H9 (cell line): ENCODE measurements at regions not wholly inside any gene's neighbourhood (a gene's known extent, or its start where the extent isn't known, plus 50 kb on each side); places are given as distances from the start of the nearest gene placed in this dataset.

Source experiments
- DNase-seq: peaks from one replicate; pipeline ENCODE4 v3.0.0-alpha.2; 2017
- H2AFZ ChIP-seq: one replicate; pipeline ENCODE4 v1.6.1; 2013; ENCODE audit warnings: mild to moderate bottlenecking, low read length, control low read depth, moderate library complexity
- H2AK5ac ChIP-seq: 2 replicates; pipeline ENCODE4 v1.6.1; 2013; ENCODE audit warnings: low read length, control low read depth, mixed read lengths; ENCODE audit not compliant: insufficient read length
- H2BK120ac ChIP-seq: one replicate; pipeline ENCODE4 v1.6.1; 2013; ENCODE audit warnings: low read depth, mild to moderate bottlenecking, low read length, control low read depth, inconsistent platforms; ENCODE audit not compliant: poor library complexity, severe bottlenecking
- H2BK12ac ChIP-seq: 2 replicates; pipeline ENCODE4 v1.6.1; 2013; ENCODE audit warnings: low read length, control low read depth, mixed read lengths, low read depth; ENCODE audit not compliant: insufficient read length
- H2BK15ac ChIP-seq: 2 replicates; pipeline ENCODE4 v1.6.1; 2013; ENCODE audit warnings: low read depth, low read length, control low read depth
- H2BK20ac ChIP-seq: one replicate; pipeline ENCODE4 v1.6.1; 2013; ENCODE audit warnings: low read depth, mild to moderate bottlenecking, low read length, control low read depth, inconsistent platforms; ENCODE audit not compliant: poor library complexity, severe bottlenecking
- H2BK5ac ChIP-seq: 2 replicates; pipeline ENCODE4 v1.6.1; 2013; ENCODE audit warnings: low read length, control low read depth, mixed read lengths; ENCODE audit not compliant: insufficient read length
- H3K14ac ChIP-seq: 2 replicates; pipeline ENCODE4 v1.6.1; 2013; ENCODE audit warnings: low read length, control low read depth; ENCODE audit not compliant: insufficient read depth
- H3K18ac ChIP-seq: 2 replicates; pipeline ENCODE4 v1.6.1; 2013; ENCODE audit warnings: low read depth, mild to moderate bottlenecking, mixed read lengths, low read length, control low read depth; ENCODE audit not compliant: insufficient read length
- H3K23ac ChIP-seq: 2 replicates; pipeline ENCODE4 v1.6.1; 2013; ENCODE audit warnings: low read length, control low read depth, mixed read lengths, low read depth; ENCODE audit not compliant: insufficient read length
- H3K23me2 ChIP-seq: 2 replicates; pipeline ENCODE4 v1.6.1; 2013; ENCODE audit warnings: low read depth, mild to moderate bottlenecking, mixed read lengths, low read length, control low read depth; ENCODE audit not compliant: insufficient read length, poor library complexity, severe bottlenecking
- H3K27ac ChIP-seq: 2 replicates; pipeline ENCODE4 v1.5.1; 2013; ENCODE audit warnings: low read length, control low read depth, mixed read lengths, low read depth; ENCODE audit not compliant: insufficient read length
- H3K27me3 ChIP-seq: 2 replicates; pipeline ENCODE4 v1.6.1; 2013; ENCODE audit warnings: low read length, control low read depth, inconsistent platforms; ENCODE audit not compliant: insufficient read depth
- H3K4ac ChIP-seq: 2 replicates; pipeline ENCODE4 v1.6.1; 2013; ENCODE audit warnings: low read depth, mild to moderate bottlenecking, control low read depth, inconsistent platforms, low read length, moderate library complexity
- H3K4me1 ChIP-seq: 2 replicates; pipeline ENCODE4 v1.6.1; 2013; ENCODE audit warnings: low read length, control low read depth, inconsistent platforms; ENCODE audit not compliant: insufficient read depth
- H3K4me2 ChIP-seq: 2 replicates; pipeline ENCODE4 v1.6.1; 2013; ENCODE audit warnings: low read length, control low read depth, mixed read lengths; ENCODE audit not compliant: insufficient read length, insufficient read depth
- H3K56ac ChIP-seq: 2 replicates; pipeline ENCODE4 v1.6.1; 2013; ENCODE audit warnings: low read depth, mild to moderate bottlenecking, mixed read lengths, low read length, control low read depth; ENCODE audit not compliant: insufficient read length
- H3K79me1 ChIP-seq: 2 replicates; pipeline ENCODE4 v1.6.1; 2013; ENCODE audit warnings: low read depth, mild to moderate bottlenecking, moderate library complexity, low read length, control low read depth, inconsistent platforms; ENCODE audit not compliant: insufficient read depth, poor library complexity, severe bottlenecking
- H3K79me2 ChIP-seq: 2 replicates; pipeline ENCODE4 v1.6.1; 2013; ENCODE audit warnings: low read length, control low read depth, inconsistent platforms; ENCODE audit not compliant: insufficient read depth
- H3K9ac ChIP-seq: 2 replicates; pipeline ENCODE4 v1.6.1; 2013; ENCODE audit warnings: low read length, control low read depth, mixed read lengths; ENCODE audit not compliant: insufficient read length; ENCODE audit errors: extremely low read depth
- H3K9me3 ChIP-seq: one replicate; pipeline ENCODE4 v1.6.1; 2013; ENCODE audit warnings: low read depth, low read length, inconsistent platforms; ENCODE audit not compliant: control insufficient read depth
- H3T11ph ChIP-seq: one replicate; pipeline ENCODE4 v1.6.1; 2013; ENCODE audit warnings: mild to moderate bottlenecking, low read length, control low read depth, inconsistent platforms
- H4K20me1 ChIP-seq: one replicate; pipeline ENCODE4 v1.6.1; 2013; ENCODE audit not compliant: control insufficient read depth, insufficient read length, insufficient read depth
- H4K5ac ChIP-seq: 2 replicates; pipeline ENCODE4 v1.6.1; 2013; ENCODE audit warnings: low read depth, mild to moderate bottlenecking, mixed read lengths, low read length, control low read depth; ENCODE audit not compliant: insufficient read length
- H4K8ac ChIP-seq: replicated peaks from 2 replicates; pipeline ENCODE4 v1.6.1; 2013; ENCODE audit warnings: low read length, control low read depth, mixed read lengths, low read depth; ENCODE audit not compliant: insufficient read length
- H4K91ac ChIP-seq: 2 replicates; pipeline ENCODE4 v1.6.1; 2013; ENCODE audit warnings: low read depth, mild to moderate bottlenecking, moderate library complexity, mixed read lengths, low read length, control low read depth; ENCODE audit not compliant: insufficient read length
- H3K27ac Mint-ChIP-seq, 3 experiments: 2 replicates in 2 of 3; 3 replicates in 1 of 3; pipeline ENCODE4 v1.8.0; 2020 to 2021; ENCODE audit warnings: mixed read lengths in 3 of 3, mild to moderate bottlenecking in 1 of 3, moderate library complexity in 1 of 3
- H3K27me3 Mint-ChIP-seq: 2 replicates; pipeline ENCODE4 v1.8.0; 2021; ENCODE audit warnings: low read depth, mild to moderate bottlenecking, moderate library complexity, mixed read lengths
- H3K36me3 Mint-ChIP-seq, 3 experiments: 2 replicates in 2 of 3; 3 replicates in 1 of 3; pipeline ENCODE4 v1.8.0; 2020 to 2021; ENCODE audit warnings: low read depth in 3 of 3, mixed read lengths in 3 of 3; ENCODE audit not compliant: insufficient read depth in 1 of 3
- H3K4me1 Mint-ChIP-seq, 2 experiments: 2 replicates each; pipeline ENCODE4 v1.8.0; 2020; ENCODE audit warnings: mixed read lengths in 2 of 2
- H3K4me3 Mint-ChIP-seq, 2 experiments: 2 replicates in 1 of 2; 3 replicates in 1 of 2; pipeline ENCODE4 v1.8.0; 2020 to 2021; ENCODE audit warnings: mild to moderate bottlenecking in 2 of 2, mixed read lengths in 2 of 2, moderate library complexity in 1 of 2
- H3K9me3 Mint-ChIP-seq, 2 experiments: 2 replicates in 1 of 2; 3 replicates in 1 of 2; pipeline ENCODE4 v1.8.0; 2020; ENCODE audit warnings: mild to moderate bottlenecking in 2 of 2, mixed read lengths in 2 of 2, moderate library complexity in 1 of 2
- CTCF ChIP-seq: fragments of 200-600 bp; sonication (generic); conservative IDR thresholded peaks from 3 replicates; pipeline ENCODE4 v1.8.0; 2021; ENCODE audit warnings: antibody characterized with exemption, mild to moderate bottlenecking
- WGBS: extraction: QIAGEN DNeasy Blood & Tissue Kit; methylation state at CpG from one replicate; pipeline ENCODE4 v1.1.7; 2013; ENCODE audit warnings: missing lambda C conversion rate, low lambda C conversion rate, mixed read lengths; ENCODE audit not compliant: insufficient read length; ENCODE audit errors: extremely low coverage; 5-methylcytosine and 5-hydroxymethylcytosine counted together

- Histone ChIP-seq H3K23me2 (no peaks in the 10 kb centered on the region), H3K14ac (no peak overlapping the region), H3K79me1 (no peaks in the 10 kb centered on the region), H2BK12ac (no peak overlapping the region), H4K5ac (no peak overlapping the region), H3K4ac (no peak overlapping the region), H2BK20ac (no peak overlapping the region), H2AFZ (no peak overlapping the region), H4K20me1 (no peaks in the 10 kb centered on the region), H3K9ac (no peak overlapping the region), H2BK5ac (no peak overlapping the region), H3T11ph (no peak overlapping the region), H4K8ac (no peak overlapping the region), H2BK120ac (no peak overlapping the region), H3K18ac (no peak overlapping the region), H3K79me2 (no peaks in the 10 kb centered on the region), H3K4me1 (no peaks in the 10 kb centered on the region), H3K27me3 (no peaks in the 10 kb centered on the region), H3K56ac (no peak overlapping the region), H3K27ac (no peak overlapping the region), H3K9me3 (peaks cover 9% of the 10 kb centered on the region), H4K91ac (no peak overlapping the region), H3K23ac (no peak overlapping the region), H2AK5ac (no peak overlapping the region), H2BK15ac (no peak overlapping the region), H3K4me2 (no peak overlapping the region)
- no peaks in the 10 kb centered on the region for H3K4me1 Mint-ChIP-seq
- no peak for TF ChIP-seq CTCF
- DNase-seq, result no peak
- H3K4me3 Mint-ChIP-seq, result no peak overlapping the region; a peak in 1 of 5 replicates
- H3K27ac Mint-ChIP-seq, result no peak overlapping the region; a peak in 1 of 7 replicates
- peaks cover 0 to 8% (median 5%) of the 10 kb centered on the region in 3 experiments; a peak in 4 of 7 replicates for H3K36me3 Mint-ChIP-seq
- peaks cover 13 to 16% of the 10 kb centered on the region in 2 experiments for H3K9me3 Mint-ChIP-seq
- no peaks in the 10 kb centered on the region for H3K27me3 Mint-ChIP-seq
- WGBS, result no CpG with 5 or more reads among the region's 8 CpGs
Measured at GRCh38 chr11:103544874-103545273, 435.6 kb downstream of the DYNC2H1 start.
